IMR-90 (cell line): ENCODE measurements at regions not wholly inside any gene's neighbourhood (a gene's known extent, or its start where the extent isn't known, plus 50 kb on each side); places are given as distances from the start of the nearest gene placed in this dataset.

Source experiments
- CEBPB ChIP-seq: IDR thresholded peaks from 2 replicates; pipeline ENCODE4 v1.6.1; 2012; ENCODE audit warnings: low read depth, low read length, improper control_type of control experiment
- CHD1 ChIP-seq: IDR thresholded peaks from 2 replicates; pipeline ENCODE4 v1.6.1; 2012; ENCODE audit warnings: low read depth, low read length, improper control_type of control experiment
- CTCF ChIP-seq: conservative IDR thresholded peaks from 2 replicates; pipeline ENCODE4 v1.5.1; 2012; ENCODE audit warnings: mild to moderate bottlenecking, low read depth, low read length, improper control_type of control experiment
- MAFK ChIP-seq: IDR thresholded peaks from 2 replicates; pipeline ENCODE4 v1.6.1; 2012; ENCODE audit warnings: low read depth, low read length, improper control_type of control experiment
- MXI1 ChIP-seq: IDR thresholded peaks from 2 replicates; pipeline ENCODE4 v1.6.1; 2012; ENCODE audit warnings: low read depth, mild to moderate bottlenecking, low read length, moderate library complexity, borderline replicate concordance
- POLR2A ChIP-seq: IDR thresholded peaks from 2 replicates; pipeline ENCODE4 v1.6.1; 2012; ENCODE audit warnings: mild to moderate bottlenecking, low read depth, low read length
- RAD21 ChIP-seq: IDR thresholded peaks from 2 replicates; pipeline ENCODE4 v1.6.1; 2012; ENCODE audit warnings: low read length, improper control_type of control experiment
- RCOR1 ChIP-seq: IDR thresholded peaks from 2 replicates; pipeline ENCODE4 v1.6.1; 2012; ENCODE audit warnings: mild to moderate bottlenecking, low read length, improper control_type of control experiment; ENCODE audit not compliant: insufficient replicate concordance
- SMC3 ChIP-seq: fragments of 150-350 bp; IDR thresholded peaks from 2 replicates; pipeline ENCODE4 v1.6.1; 2016; ENCODE audit warnings: low read depth, mild to moderate bottlenecking, antibody characterized with exemption, low read length, moderate library complexity
- USF2 ChIP-seq: fragments of 150-350 bp; IDR thresholded peaks from 2 replicates; pipeline ENCODE4 v1.6.1; 2017; ENCODE audit warnings: mild to moderate bottlenecking, antibody characterized with exemption, low read length, low read depth

GRCh38 chr20:5426026-5426425, 109.3 kb upstream of the PROKR2 start:
- TF ChIP-seq CHD1, result no peak
- TF ChIP-seq CEBPB, result no peak
- no peak for TF ChIP-seq RCOR1
- TF ChIP-seq CTCF, result no peak
- TF ChIP-seq POLR2A, result no peak
- TF ChIP-seq SMC3, result no peak
- no peak for TF ChIP-seq USF2
- no peak for TF ChIP-seq RAD21
- no peak for TF ChIP-seq MXI1
- no peak for TF ChIP-seq MAFK
